Raji (cell line): ENCODE measurements at regions not wholly inside any gene's neighbourhood (a gene's known extent, or its start where the extent isn't known, plus 50 kb on each side); places are given as distances from the start of the nearest gene placed in this dataset.

Experiments used
- POLR2A ChIP-seq: IDR thresholded peaks from 2 replicates; pipeline ENCODE4 v1.6.1; 2011; ENCODE audit warnings: low read depth, low read length, control low read depth; ENCODE audit not compliant: insufficient read depth

DNA sequence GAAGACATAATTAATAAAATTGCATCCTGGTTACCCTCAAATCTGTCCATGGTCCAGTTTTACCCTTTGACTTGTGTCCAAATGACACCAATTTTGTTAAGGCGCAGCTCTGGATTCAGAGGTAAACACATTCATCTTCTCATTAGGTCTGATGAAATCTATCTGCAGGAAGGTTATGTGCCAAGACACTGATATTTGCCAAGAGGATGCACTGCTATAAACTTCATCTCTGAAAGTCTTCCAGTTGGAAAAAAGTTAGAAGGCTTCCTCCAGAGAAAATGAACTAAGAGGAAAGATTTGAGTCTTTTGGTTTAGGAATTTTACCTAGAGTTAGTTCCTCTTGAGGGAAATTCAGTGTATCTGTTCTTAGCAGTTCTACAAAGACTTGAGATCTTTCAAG lies 717.8 kb downstream of the DTWD2 start:
- TF ChIP-seq POLR2A, result no peak

DNA sequence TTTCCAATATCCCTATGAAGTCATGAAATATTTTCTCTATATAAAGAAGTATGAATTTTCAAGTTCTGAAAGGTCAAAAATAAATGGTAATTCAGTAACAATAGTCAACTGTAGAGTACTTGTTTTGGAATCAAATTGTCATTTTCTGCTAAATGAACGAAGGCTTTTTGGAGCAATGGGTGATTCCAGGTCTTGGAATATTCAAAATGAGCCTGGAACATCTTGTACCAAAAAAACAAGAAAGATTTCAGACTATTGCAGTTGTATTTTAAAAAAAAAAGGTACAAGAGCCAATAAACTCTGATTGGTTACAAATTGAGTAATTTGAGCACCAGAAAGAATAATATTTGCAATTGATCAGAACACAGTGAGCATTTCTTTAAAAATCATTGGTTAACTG lies 730.1 kb downstream of the DTWD2 start:
- TF ChIP-seq POLR2A, result no peak

- no peak for TF ChIP-seq POLR2A
Measured at GRCh38 chr5:118257066-118257465, 731.3 kb downstream of the DTWD2 start.

DNA sequence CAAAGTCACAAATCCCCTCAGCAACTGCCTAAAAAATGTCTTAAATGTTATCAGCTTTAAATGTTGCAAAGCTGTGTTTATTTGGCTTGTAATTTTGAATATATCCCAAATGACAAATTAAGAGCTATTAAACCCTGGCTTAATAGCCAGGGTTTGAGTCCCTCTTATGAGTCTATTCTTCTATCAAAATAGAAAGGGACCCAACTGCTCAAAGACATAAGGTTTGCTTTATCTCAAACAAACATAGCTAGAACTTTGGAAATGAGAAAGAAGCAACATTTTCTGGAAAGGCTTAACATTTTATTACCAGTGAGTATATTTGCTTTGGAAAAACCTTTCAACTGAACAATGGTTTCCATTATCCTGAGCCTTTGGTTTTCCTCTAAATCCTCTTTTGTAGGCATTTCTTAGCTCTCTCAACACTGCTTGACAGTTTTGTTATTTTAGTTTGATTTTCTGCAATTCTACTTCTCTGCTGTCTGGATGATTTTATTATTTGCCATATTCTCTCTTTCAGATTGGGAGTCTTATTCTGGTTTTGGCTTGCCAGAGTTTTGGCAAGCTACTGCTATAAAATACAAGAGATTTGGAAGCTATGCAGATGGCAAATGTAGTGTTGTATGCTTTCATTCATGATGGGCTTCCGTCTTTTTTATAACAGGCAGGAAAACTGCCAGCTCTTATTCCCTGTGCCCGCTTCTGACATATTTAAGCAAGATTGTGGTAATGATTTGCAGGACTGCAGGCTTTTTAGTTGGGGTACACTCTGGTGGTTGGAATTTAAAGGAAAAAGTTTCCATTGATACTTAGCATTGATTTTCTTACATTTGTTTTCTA lies 734.9 kb downstream of the DTWD2 start:
- TF ChIP-seq POLR2A, result no peak

GRCh38 chr5:118249386-118249785 lies 739.0 kb downstream of the DTWD2 start:
- no peak for TF ChIP-seq POLR2A

DNA sequence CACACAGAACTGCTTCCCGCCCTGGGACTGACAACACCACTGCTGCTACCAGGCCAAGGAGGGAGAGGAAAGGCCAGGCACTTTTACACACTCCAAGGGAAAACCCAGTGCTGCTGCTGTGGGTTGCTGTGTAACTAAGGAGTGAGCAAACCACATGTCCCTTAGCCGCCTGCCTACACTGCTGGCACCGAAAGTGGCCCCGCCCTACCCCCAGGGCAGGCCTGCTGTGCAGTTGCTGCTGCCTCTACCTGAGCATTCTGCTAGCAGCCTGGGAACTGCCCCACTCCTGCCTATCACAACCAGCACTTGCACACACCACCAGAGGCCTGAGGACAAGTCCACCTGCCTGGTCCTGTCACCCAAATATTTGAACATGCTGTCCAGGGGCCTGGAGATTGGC lies 740.9 kb downstream of the DTWD2 start:
- TF ChIP-seq POLR2A, result no peak

- no peak for TF ChIP-seq POLR2A
Measured at GRCh38 chr5:118243613-118244012, 744.7 kb downstream of the DTWD2 start.

- no peak for TF ChIP-seq POLR2A
Measured at GRCh38 chr5:118243068-118243467, 745.3 kb downstream of the DTWD2 start.

DNA sequence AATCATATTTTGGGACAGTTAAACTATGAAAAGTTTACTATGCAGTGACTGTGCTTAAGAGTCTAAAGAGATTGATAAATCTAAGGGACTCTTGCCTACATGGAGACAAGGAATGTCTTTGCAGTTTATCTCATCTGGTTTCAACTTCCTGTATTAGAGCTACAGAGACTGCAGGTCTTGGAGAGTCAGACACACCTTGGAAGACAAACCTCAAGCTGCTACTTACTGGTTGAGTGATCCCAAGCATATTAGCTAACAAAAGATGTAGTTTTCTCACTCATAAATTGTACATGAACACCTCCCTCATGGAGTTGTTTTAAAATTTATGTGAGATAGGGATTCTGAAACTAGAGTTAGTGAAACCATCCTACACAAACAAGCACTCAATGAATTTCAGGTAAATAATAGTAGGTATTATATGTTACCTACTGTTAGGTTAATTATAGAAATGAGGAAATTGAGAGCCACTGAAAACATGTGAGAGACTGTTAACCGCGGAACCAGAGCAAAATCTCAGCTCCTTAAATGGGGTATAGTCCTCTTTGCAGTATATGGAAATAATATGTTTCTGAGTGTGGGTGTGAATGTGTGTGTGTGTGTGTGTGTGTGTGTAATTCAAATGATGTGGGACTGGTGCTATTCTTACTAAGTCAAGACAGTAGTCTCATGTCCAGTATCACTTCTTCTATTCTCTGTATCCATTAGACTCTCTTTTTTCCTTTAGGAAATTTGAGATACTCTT lies 752.1 kb downstream of the DTWD2 start:
- TF ChIP-seq POLR2A, result no peak

GRCh38 chr5:118233606-118234005 lies 754.7 kb downstream of the DTWD2 start:
- TF ChIP-seq POLR2A, result no peak

GRCh38 chr5:118228489-118228888 lies 759.9 kb downstream of the DTWD2 start:
- TF ChIP-seq POLR2A, result no peak

DNA sequence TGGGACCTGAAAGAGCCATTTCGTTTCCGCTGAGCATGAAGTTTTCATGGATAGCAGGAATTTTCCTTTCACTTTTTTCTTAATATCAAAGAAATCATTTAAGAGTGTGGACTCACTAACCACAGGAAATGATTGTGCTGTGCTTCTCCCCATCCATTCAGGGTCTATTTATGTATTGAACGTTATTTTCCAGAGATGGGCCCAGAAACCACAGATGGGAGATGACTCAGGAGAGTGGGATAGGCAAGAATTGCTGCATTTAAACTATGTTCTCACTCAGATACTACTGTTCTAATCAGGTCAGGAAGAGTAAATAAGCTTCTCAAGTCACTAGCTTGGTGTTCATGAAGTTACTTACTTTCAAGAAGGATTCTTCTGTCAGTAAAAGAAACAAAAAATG lies 763.8 kb downstream of the DTWD2 start:
- no peak for TF ChIP-seq POLR2A

GRCh38 chr5:118220556-118221195 lies 767.7 kb downstream of the DTWD2 start:
- no peak for TF ChIP-seq POLR2A

DNA sequence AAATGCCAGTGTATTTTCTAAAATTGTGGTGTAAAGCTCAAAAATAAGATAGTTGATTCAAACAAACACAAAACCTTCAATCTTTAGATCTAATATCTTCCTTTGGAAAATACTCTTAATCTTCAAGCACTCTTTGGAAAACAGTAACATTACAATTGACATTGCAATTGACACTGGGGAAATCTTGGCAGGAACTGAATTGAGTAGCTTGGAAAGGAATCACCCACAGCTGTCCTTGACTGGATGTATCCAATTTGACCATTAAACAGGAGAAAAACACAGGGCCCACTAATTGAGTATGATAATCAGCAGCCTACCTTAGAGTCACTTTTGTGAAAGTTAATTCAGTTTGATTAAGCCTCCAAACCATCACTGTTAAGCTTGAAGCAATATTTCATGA lies 776.7 kb downstream of the DTWD2 start:
- TF ChIP-seq POLR2A, result no peak

DNA sequence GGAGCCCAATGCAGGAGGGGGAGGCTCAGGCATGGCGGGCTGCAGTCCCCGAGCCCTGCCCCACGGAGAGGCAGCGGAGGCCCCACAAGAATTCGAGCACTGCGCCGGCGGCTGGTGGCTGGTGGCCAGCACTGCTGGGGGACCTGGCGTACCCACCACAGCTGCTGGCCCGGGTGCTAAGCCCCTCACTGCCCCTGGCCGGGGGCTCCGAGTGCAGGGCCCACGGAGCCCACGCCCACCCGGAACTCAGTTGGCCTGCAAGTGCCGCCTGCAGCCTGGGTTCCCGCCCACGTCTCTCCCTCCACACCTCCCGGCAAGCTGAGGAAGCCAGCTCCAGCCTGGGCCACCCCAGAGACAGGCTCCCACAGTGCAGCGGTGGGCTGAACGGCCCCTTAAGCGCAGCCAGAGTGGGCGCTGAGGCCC lies 780.3 kb downstream of the DTWD2 start:
- no peak for TF ChIP-seq POLR2A

- no peak for TF ChIP-seq POLR2A
Measured at GRCh38 chr5:118199801-118200200, 788.5 kb downstream of the DTWD2 start.

DNA sequence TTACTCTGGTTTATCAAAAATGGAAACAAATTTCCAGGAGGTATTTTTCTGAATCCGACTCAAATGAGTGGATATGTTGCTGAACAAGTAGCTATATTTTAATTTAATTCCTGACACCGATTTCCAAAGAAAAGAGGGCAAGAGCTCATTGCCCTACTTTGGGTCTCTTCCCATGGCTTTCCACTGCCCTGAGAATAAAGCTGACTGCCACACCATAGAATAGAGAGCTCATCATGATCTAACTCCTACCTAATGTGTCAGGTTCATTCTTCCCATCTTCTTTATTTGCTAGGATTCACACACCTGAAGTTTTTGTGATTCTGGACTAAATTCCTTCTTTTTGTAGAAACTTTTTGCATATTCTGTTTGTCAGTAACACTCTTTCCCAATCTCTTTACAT lies 792.1 kb downstream of the DTWD2 start:
- TF ChIP-seq POLR2A, result no peak

DNA sequence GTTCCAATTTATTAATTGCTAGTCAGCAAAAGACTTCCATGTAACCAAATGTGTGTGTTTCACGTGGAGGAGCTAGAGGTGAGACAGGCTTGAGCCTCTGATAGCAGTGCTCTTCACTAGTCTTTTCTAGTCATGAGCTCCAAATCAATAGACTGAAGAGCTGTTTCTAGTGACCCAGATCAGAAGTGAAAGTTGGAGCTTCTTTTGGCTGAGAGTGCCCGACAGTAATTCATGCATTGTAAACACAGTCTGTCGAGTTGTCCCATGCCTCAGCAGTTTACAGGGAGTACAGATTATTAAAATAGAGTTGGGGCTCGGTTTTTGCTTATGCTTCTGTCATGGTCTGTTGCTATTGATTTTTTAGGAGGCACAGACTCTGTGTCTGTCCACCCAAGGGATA lies 793.1 kb downstream of the DTWD2 start:
- TF ChIP-seq POLR2A, result no peak
